GM23338 (cell line): ENCODE measurements at regions not wholly inside any gene's neighbourhood (a gene's known extent, or its start where the extent isn't known, plus 50 kb on each side); places are given as distances from the start of the nearest gene placed in this dataset.

ENCODE experiments used
- ATAC-seq: fragments of 200-7000 bp; cut with Tn5 transposase; 3 replicates; pipeline ENCODE4 v1.9.1; 2020
- DNase-seq: peaks from one replicate; pipeline ENCODE4 v3.0.0-alpha.2; 2015; ENCODE audit warnings: low spot score
- H2AFZ ChIP-seq: fragments of 200-600 bp; sonication (generic); 2 replicates; pipeline ENCODE4 v1.8.0; 2016; ENCODE audit warnings: antibody characterized with exemption, mild to moderate bottlenecking, moderate library complexity
- H3F3A ChIP-seq: fragments of 200-600 bp; sonication (generic); replicated peaks from 2 replicates; pipeline ENCODE4 v1.8.0; 2017; ENCODE audit warnings: antibody characterized with exemption, mixed run types, low read depth
- H3K27ac ChIP-seq: fragments of 200-600 bp; sonication (generic); 2 replicates; pipeline ENCODE4 v1.6.1; 2016; ENCODE audit warnings: low read depth
- H3K27me3 ChIP-seq: fragments of 200-600 bp; sonication (generic); 2 replicates; pipeline ENCODE4 v1.8.0; 2016; ENCODE audit warnings: mild to moderate bottlenecking, mixed run types, moderate library complexity; ENCODE audit not compliant: insufficient read depth
- H3K36me3 ChIP-seq: fragments of 200-600 bp; sonication (generic); 2 replicates; pipeline ENCODE4 v1.8.0; 2016; ENCODE audit warnings: mild to moderate bottlenecking; ENCODE audit not compliant: insufficient read depth
- H3K4me1 ChIP-seq: fragments of 200-600 bp; sonication (generic); 2 replicates; pipeline ENCODE4 v1.8.0; 2016; ENCODE audit warnings: mild to moderate bottlenecking, moderate library complexity; ENCODE audit not compliant: insufficient read depth
- H3K4me2 ChIP-seq: fragments of 200-600 bp; sonication (generic); 2 replicates; pipeline ENCODE4 v1.7.1; 2017; ENCODE audit warnings: mixed run types
- H3K4me3 ChIP-seq: fragments of 200-600 bp; sonication (generic); 2 replicates; pipeline ENCODE4 v1.6.1; 2016; ENCODE audit warnings: mixed run types
- H3K79me2 ChIP-seq: fragments of 200-600 bp; sonication (generic); replicated peaks from 2 replicates; pipeline ENCODE4 v1.8.0; 2017; ENCODE audit warnings: mild to moderate bottlenecking; ENCODE audit not compliant: insufficient read depth
- H3K9me2 ChIP-seq: fragments of 200-600 bp; sonication (generic); 2 replicates; pipeline ENCODE4 v1.8.0; 2017; ENCODE audit not compliant: insufficient read depth
- H4K20me1 ChIP-seq: fragments of 200-600 bp; sonication (generic); replicated peaks from 2 replicates; pipeline ENCODE4 v1.8.0; 2017; ENCODE audit warnings: mild to moderate bottlenecking; ENCODE audit not compliant: insufficient read depth
- H3K27ac Mint-ChIP-seq: 2 replicates; pipeline ENCODE4 v1.8.0; 2020; ENCODE audit warnings: inconsistent platforms, mild to moderate bottlenecking, moderate library complexity, mixed read lengths
- H3K27me3 Mint-ChIP-seq: 3 replicates; pipeline ENCODE4 v1.8.0; 2022; ENCODE audit warnings: low read depth, mild to moderate bottlenecking, moderate library complexity, mixed read lengths, inconsistent platforms; ENCODE audit not compliant: insufficient read depth, poor library complexity
- H3K36me3 Mint-ChIP-seq: 3 replicates; pipeline ENCODE4 v1.8.0; 2021; ENCODE audit warnings: low read depth, mild to moderate bottlenecking, inconsistent platforms, moderate library complexity, mixed read lengths
- H3K4me1 Mint-ChIP-seq: 3 replicates; pipeline ENCODE4 v1.8.0; 2020; ENCODE audit warnings: mild to moderate bottlenecking, inconsistent platforms, mixed read lengths
- H3K4me3 Mint-ChIP-seq: 3 replicates; pipeline ENCODE4 v1.8.0; 2021; ENCODE audit warnings: moderate library complexity, mild to moderate bottlenecking, inconsistent platforms, mixed read lengths
- H3K9me3 Mint-ChIP-seq: 3 replicates; pipeline ENCODE4 v1.8.0; 2020; ENCODE audit warnings: moderate library complexity, mild to moderate bottlenecking, inconsistent platforms, mixed read lengths
- JUNB ChIP-seq: IDR thresholded peaks from one replicate; pipeline ENCODE4 v1.6.1; 2016; ENCODE audit warnings: antibody characterized with exemption; ENCODE audit not compliant: unreplicated experiment
- POLR2AphosphoS5 ChIP-seq: IDR thresholded peaks from 2 replicates; pipeline ENCODE4 v1.6.1; 2016; ENCODE audit warnings: antibody characterized with exemption, low read depth
- ZNF331 ChIP-seq: fragments of 250-450 bp; sonication (Bioruptor Pico); IDR thresholded peaks from 2 replicates; pipeline ENCODE4 v1.5.0; 2020; ENCODE audit warnings: low read depth, mild to moderate bottlenecking, moderate library complexity
- TF ChIP-seq, protein P1 (sequence below): fragments of 250-450 bp; sonication (Bioruptor Pico); IDR thresholded peaks from 2 replicates; pipeline ENCODE4 v1.5.0; 2020; ENCODE audit warnings: mild to moderate bottlenecking, moderate library complexity
- TF ChIP-seq, protein P2 (sequence below): IDR thresholded peaks from 2 replicates; pipeline ENCODE4 v1.6.1; 2016; ENCODE audit warnings: antibody characterized with exemption

DNA sequence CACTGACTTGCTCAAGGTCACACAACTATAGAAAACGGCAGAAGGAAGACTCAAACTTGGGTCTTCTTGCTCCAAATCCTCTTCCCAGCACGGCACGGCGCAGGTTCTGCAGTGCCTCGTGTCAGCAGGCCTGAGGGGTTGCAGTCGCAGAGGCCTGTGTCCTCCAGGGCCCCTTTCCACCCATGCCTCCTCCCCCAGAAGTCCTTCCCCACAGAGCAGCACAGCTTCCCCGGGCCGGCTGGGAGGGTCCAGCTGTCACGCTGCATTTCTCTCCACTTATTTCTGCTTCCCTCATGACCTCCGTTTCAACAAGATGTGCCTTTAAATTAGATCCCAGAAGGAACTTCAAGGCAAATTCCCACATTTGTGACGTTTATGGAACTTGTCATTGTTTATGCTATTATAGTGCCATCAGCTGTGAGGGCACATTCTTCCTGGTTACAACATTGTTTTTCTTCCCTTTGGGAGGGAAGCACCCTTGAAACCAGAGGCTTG, 148.4 kb downstream of the C5orf15 start (continued):
- TF ChIP-seq, protein P1, sequence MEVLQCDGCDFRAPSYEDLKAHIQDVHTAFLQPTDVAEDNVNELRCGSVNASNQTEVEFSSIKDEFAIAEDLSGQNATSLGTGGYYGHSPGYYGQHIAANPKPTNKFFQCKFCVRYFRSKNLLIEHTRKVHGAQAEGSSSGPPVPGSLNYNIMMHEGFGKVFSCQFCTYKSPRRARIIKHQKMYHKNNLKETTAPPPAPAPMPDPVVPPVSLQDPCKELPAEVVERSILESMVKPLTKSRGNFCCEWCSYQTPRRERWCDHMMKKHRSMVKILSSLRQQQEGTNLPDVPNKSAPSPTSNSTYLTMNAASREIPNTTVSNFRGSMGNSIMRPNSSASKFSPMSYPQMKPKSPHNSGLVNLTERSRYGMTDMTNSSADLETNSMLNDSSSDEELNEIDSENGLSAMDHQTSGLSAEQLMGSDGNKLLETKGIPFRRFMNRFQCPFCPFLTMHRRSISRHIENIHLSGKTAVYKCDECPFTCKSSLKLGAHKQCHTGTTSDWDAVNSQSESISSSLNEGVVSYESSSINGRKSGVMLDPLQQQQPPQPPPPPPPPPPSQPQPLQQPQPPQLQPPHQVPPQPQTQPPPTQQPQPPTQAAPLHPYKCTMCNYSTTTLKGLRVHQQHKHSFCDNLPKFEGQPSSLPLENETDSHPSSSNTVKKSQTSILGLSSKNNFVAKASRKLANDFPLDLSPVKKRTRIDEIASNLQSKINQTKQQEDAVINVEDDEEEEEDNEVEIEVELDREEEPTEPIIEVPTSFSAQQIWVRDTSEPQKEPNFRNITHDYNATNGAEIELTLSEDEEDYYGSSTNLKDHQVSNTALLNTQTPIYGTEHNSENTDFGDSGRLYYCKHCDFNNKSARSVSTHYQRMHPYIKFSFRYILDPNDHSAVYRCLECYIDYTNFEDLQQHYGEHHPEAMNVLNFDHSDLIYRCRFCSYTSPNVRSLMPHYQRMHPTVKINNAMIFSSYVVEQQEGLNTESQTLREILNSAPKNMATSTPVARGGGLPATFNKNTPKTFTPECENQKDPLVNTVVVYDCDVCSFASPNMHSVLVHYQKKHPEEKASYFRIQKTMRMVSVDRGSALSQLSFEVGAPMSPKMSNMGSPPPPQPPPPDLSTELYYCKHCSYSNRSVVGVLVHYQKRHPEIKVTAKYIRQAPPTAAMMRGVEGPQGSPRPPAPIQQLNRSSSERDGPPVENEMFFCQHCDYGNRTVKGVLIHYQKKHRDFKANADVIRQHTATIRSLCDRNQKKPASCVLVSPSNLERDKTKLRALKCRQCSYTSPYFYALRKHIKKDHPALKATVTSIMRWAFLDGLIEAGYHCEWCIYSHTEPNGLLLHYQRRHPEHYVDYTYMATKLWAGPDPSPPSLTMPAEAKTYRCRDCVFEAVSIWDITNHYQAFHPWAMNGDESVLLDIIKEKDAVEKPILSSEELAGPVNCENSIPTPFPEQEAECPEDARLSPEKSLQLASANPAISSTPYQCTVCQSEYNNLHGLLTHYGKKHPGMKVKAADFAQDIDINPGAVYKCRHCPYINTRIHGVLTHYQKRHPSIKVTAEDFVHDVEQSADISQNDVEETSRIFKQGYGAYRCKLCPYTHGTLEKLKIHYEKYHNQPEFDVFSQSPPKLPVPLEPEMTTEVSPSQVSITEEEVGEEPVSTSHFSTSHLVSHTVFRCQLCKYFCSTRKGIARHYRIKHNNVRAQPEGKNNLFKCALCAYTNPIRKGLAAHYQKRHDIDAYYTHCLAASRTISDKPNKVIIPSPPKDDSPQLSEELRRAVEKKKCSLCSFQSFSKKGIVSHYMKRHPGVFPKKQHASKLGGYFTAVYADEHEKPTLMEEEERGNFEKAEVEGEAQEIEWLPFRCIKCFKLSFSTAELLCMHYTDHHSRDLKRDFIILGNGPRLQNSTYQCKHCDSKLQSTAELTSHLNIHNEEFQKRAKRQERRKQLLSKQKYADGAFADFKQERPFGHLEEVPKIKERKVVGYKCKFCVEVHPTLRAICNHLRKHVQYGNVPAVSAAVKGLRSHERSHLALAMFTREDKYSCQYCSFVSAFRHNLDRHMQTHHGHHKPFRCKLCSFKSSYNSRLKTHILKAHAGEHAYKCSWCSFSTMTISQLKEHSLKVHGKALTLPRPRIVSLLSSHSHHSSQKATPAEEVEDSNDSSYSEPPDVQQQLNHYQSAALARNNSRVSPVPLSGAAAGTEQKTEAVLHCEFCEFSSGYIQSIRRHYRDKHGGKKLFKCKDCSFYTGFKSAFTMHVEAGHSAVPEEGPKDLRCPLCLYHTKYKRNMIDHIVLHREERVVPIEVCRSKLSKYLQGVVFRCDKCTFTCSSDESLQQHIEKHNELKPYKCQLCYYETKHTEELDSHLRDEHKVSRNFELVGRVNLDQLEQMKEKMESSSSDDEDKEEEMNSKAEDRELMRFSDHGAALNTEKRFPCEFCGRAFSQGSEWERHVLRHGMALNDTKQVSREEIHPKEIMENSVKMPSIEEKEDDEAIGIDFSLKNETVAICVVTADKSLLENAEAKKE (CRISPR knock-in tag), result no peak
- no peak for TF ChIP-seq ZNF331 (CRISPR knock-in tag)
- TF ChIP-seq, protein P2, sequence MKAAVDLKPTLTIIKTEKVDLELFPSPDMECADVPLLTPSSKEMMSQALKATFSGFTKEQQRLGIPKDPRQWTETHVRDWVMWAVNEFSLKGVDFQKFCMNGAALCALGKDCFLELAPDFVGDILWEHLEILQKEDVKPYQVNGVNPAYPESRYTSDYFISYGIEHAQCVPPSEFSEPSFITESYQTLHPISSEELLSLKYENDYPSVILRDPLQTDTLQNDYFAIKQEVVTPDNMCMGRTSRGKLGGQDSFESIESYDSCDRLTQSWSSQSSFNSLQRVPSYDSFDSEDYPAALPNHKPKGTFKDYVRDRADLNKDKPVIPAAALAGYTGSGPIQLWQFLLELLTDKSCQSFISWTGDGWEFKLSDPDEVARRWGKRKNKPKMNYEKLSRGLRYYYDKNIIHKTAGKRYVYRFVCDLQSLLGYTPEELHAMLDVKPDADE, result no peak

DNA sequence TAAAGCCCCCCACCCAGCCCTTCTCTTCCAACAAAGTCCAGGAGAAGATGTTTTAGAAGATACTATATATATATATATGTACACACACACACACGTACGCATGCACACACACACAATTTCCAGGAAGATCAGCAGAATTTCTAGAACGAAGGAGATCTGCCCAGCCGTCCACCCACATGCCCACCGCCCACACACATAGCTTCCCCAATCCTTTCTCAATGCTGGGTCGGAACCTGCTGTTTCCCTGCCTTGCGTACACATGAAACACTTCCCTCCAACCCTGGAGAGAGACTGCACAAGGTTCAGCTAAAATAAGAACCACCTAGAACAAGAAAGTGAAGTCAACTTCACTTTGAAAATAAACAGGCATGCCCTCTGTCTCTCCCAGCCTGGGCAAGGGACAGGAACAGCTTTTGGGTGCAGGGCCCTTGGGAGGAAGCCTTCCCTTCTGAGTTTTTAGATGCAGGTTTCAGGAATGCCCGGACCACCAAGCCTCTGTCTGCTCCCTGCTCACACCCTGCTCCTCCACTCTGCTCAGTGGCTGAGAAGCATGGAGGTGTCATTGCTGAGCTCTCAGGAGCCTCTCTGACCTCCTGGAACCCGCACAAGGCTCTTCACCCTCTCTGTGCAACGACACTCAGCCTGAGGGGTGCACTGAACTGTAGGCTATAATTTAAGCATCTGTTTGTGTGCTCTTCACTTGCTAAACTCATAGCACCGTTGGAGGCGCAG, 149.4 kb downstream of the C5orf15 start:
- no peak for DNase-seq
- no peak for ATAC-seq
- no peaks in the 10 kb centered on the region for H3K79me2 ChIP-seq
- no peaks in the 10 kb centered on the region for H3K4me1 ChIP-seq
- no peak overlapping the region for H3K4me2 ChIP-seq
- no peaks in the 10 kb centered on the region for H3K9me2 ChIP-seq
- H3K9me3 Mint-ChIP-seq, result no peaks in the 10 kb centered on the region
- H2AFZ ChIP-seq, result peak overlapping the region; percentile 32; the same call in 1 of the 2 replicates
- H3K36me3 ChIP-seq, result no peaks in the 10 kb centered on the region
- no peak overlapping the region for H3K27ac ChIP-seq
- no peaks in the 10 kb centered on the region for H3K36me3 Mint-ChIP-seq
- no peak overlapping the region for H3K4me3 ChIP-seq
- peaks cover 2% of the 10 kb centered on the region; the same call in 2 of the 3 replicates for H3K4me1 Mint-ChIP-seq
- H3K27me3 ChIP-seq, result no peaks in the 10 kb centered on the region
- no peaks in the 10 kb centered on the region for H3F3A ChIP-seq
- no peaks in the 10 kb centered on the region for H4K20me1 ChIP-seq
- H3K27me3 Mint-ChIP-seq, result peaks cover 6% of the 10 kb centered on the region
- H3K27ac Mint-ChIP-seq, result no peak overlapping the region
- H3K4me3 Mint-ChIP-seq, result no peak overlapping the region
- TF ChIP-seq, protein P1 (CRISPR knock-in tag), result no peak
- no peak for TF ChIP-seq POLR2AphosphoS5
- TF ChIP-seq JUNB, result no peak
